H1 (cell line): ENCODE measurements at regions not wholly inside any gene's neighbourhood (a gene's known extent, or its start where the extent isn't known, plus 50 kb on each side); places are given as distances from the start of the nearest gene placed in this dataset.
A peak's percentile ranks its signal among the peaks of the same experiment; 100 is the strongest.

Experiments
- CTCF ChIA-PET: fragments of 300-600 bp; sonication (Branson Sonifier 250); formaldehyde crosslinking; loops from one replicate; lab custom pipeline; 2021; ENCODE audit not compliant: partially characterized antibody; lab: Charles Lee
- POLR2A ChIA-PET: fragments of 300-600 bp; sonication (Branson Sonifier 250); formaldehyde crosslinking; loops from one replicate; lab custom pipeline; 2021; ENCODE audit warnings: inconsistent platforms; ENCODE audit not compliant: partially characterized antibody; lab: Charles Lee
- DNase-seq, 2 experiments: peaks; one replicate each; pipeline versions ENCODE4 v3.0.0 to v3.0.0-alpha.2; 2010 to 2022; ENCODE audit warnings: low spot score in 2 of 2, low read depth in 1 of 2, mixed read lengths in 1 of 2
- FAIRE-seq: peaks from 2 replicates; lab custom pipeline; 2011; peaks lifted over from hg19 to GRCh38; lab: Jason Lieb, UNC
- H2AFZ ChIP-seq: 2 replicates; pipeline ENCODE4 v1.8.1; 2012; ENCODE audit warnings: low read length, inconsistent platforms
- H2AK5ac ChIP-seq: 2 replicates; pipeline ENCODE4 v1.6.1; 2013; ENCODE audit warnings: low read depth, low read length
- H2BK120ac ChIP-seq: replicated peaks from 2 replicates; pipeline ENCODE3; 2013; ENCODE audit warnings: low read depth, low read length, inconsistent platforms
- H2BK12ac ChIP-seq: 2 replicates; pipeline ENCODE4 v1.6.1; 2013; ENCODE audit warnings: low read depth, low read length
- H2BK15ac ChIP-seq: 2 replicates; pipeline ENCODE4 v1.6.1; 2013; ENCODE audit warnings: low read length
- H2BK20ac ChIP-seq: 2 replicates; pipeline ENCODE4 v1.6.1; 2013; ENCODE audit warnings: low read length
- H2BK5ac ChIP-seq: 2 replicates; pipeline ENCODE4 v1.6.1; 2013; ENCODE audit warnings: low read depth, low read length
- H3K14ac ChIP-seq: 2 replicates; pipeline ENCODE4 v1.6.1; 2013; ENCODE audit warnings: inconsistent platforms; ENCODE audit not compliant: insufficient read length
- H3K18ac ChIP-seq: 2 replicates; pipeline ENCODE4 v1.6.1; 2013; ENCODE audit warnings: low read length; ENCODE audit errors: extremely low read depth
- H3K23ac ChIP-seq: 2 replicates; pipeline ENCODE4 v1.6.1; 2013; ENCODE audit warnings: inconsistent platforms; ENCODE audit not compliant: insufficient read length
- H3K23me2 ChIP-seq: 2 replicates; pipeline ENCODE4 v1.6.1; 2013; ENCODE audit warnings: low read depth, low read length
- H3K27ac ChIP-seq: 2 replicates; pipeline ENCODE4 v1.6.1; 2011; ENCODE audit warnings: low read depth, low read length, inconsistent platforms
- H3K27me3 ChIP-seq, 4 experiments: replicated peaks in 1 of 4; 1 replicate in 1 of 4; 2 replicates in 3 of 4; pipeline versions ENCODE4 v1.6.1 to v1.8.1; 2011 to 2013; ENCODE audit warnings: low read length in 3 of 4, mild to moderate bottlenecking in 3 of 4, inconsistent platforms in 2 of 4, mixed read lengths in 2 of 4, moderate library complexity in 1 of 4; ENCODE audit not compliant: control insufficient read depth in 3 of 4, insufficient read depth in 3 of 4; ENCODE audit errors: extremely low read depth in 1 of 4
- H3K36me3 ChIP-seq, 4 experiments: 2 replicates each; pipeline versions ENCODE4 v1.6.1 to v1.8.1; 2011 to 2013; ENCODE audit warnings: mild to moderate bottlenecking in 4 of 4, low read length in 3 of 4, moderate library complexity in 2 of 4, control low read depth in 1 of 4, inconsistent platforms in 1 of 4; ENCODE audit not compliant: insufficient read depth in 4 of 4, control insufficient read depth in 2 of 4
- H3K4ac ChIP-seq: replicated peaks from 2 replicates; pipeline ENCODE3; 2013; ENCODE audit warnings: low read length, low read depth, mixed read lengths, inconsistent platforms; ENCODE audit not compliant: insufficient read length
- H3K4me1 ChIP-seq, 4 experiments: replicated peaks in 1 of 4; 1 replicate in 1 of 4; 2 replicates in 3 of 4; pipeline versions ENCODE4 v1.6.1 to v1.8.1; 2011 to 2013; ENCODE audit warnings: low read length in 3 of 4, inconsistent platforms in 2 of 4, mixed read lengths in 1 of 4; ENCODE audit not compliant: insufficient read depth in 4 of 4, control insufficient read depth in 3 of 4
- H3K4me2 ChIP-seq, 2 experiments: 2 replicates each; pipeline versions ENCODE4 v1.6.1 to v1.8.1; 2011 to 2013; ENCODE audit warnings: low read depth in 2 of 2, low read length in 2 of 2, control low read depth in 1 of 2, inconsistent platforms in 1 of 2, mild to moderate bottlenecking in 1 of 2; ENCODE audit not compliant: insufficient read depth in 1 of 2
- H3K4me3 ChIP-seq, 4 experiments: fragments of 200-600, 300-600 bp in 1 of 4; sonication (generic), shearing (Covaris generic), sonication (Bioruptor Twin) in 1 of 4; 2 replicates each; pipeline versions ENCODE4 v1.5.1 to v1.8.1; 2011 to 2016; ENCODE audit warnings: low read length in 4 of 4, low read depth in 3 of 4, control low read depth in 2 of 4, inconsistent platforms in 2 of 4, mild to moderate bottlenecking in 2 of 4, mixed read lengths in 1 of 4, moderate library complexity in 1 of 4; ENCODE audit not compliant: insufficient read depth in 2 of 4; ENCODE audit errors: extremely low read depth in 1 of 4
- H3K56ac ChIP-seq: replicated peaks from 2 replicates; pipeline ENCODE3; 2013; ENCODE audit warnings: low read depth, mild to moderate bottlenecking, mixed read lengths, low read length, inconsistent platforms; ENCODE audit not compliant: insufficient read length
- H3K79me1 ChIP-seq: 2 replicates; pipeline ENCODE4 v1.6.1; 2013; ENCODE audit warnings: low read depth, low read length, control low read depth
- H3K79me2 ChIP-seq, 2 experiments: 2 replicates each; pipeline versions ENCODE4 v1.6.1 to v1.8.1; 2012 to 2013; ENCODE audit warnings: low read length in 2 of 2, mild to moderate bottlenecking in 2 of 2, inconsistent platforms in 1 of 2; ENCODE audit not compliant: insufficient read depth in 2 of 2, control insufficient read depth in 1 of 2
- H3K9ac ChIP-seq, 4 experiments: replicated peaks in 1 of 4; 1 replicate in 1 of 4; 2 replicates in 3 of 4; pipeline versions ENCODE4 v1.6.1 to v1.8.1; 2011 to 2013; ENCODE audit warnings: low read depth in 3 of 4, low read length in 3 of 4, control low read depth in 2 of 4, mild to moderate bottlenecking in 2 of 4, moderate library complexity in 2 of 4, inconsistent platforms in 1 of 4; ENCODE audit errors: extremely low read depth in 1 of 4
- H3K9me3 ChIP-seq, 2 experiments: 2 replicates each; pipeline versions ENCODE4 v1.6.1 to v1.8.1; 2012 to 2013; ENCODE audit warnings: mild to moderate bottlenecking in 2 of 2, moderate library complexity in 2 of 2, control low read depth in 1 of 2, inconsistent platforms in 1 of 2, low read depth in 1 of 2, low read length in 1 of 2, mixed read lengths in 1 of 2; ENCODE audit not compliant: insufficient read depth in 2 of 2
- H4K20me1 ChIP-seq, 2 experiments: replicated peaks in 1 of 2; 2 replicates each; pipeline versions ENCODE3 to v1.8.1; 2011 to 2013; ENCODE audit warnings: inconsistent platforms in 2 of 2, low read length in 2 of 2, mild to moderate bottlenecking in 1 of 2; ENCODE audit not compliant: insufficient read depth in 2 of 2, control insufficient read depth in 1 of 2
- H4K5ac ChIP-seq: 2 replicates; pipeline ENCODE4 v1.6.1; 2013; ENCODE audit warnings: low read length, low read depth, mixed read lengths, inconsistent platforms; ENCODE audit not compliant: insufficient read length
- H4K8ac ChIP-seq: 2 replicates; pipeline ENCODE4 v1.8.0; 2013; ENCODE audit warnings: mild to moderate bottlenecking, moderate library complexity, low read length, inconsistent platforms; ENCODE audit not compliant: insufficient read depth; ENCODE audit errors: extremely low read depth
- H4K91ac ChIP-seq: replicated peaks from 2 replicates; pipeline ENCODE3; 2013; ENCODE audit warnings: low read length, mixed read lengths, inconsistent platforms; ENCODE audit not compliant: insufficient read length
- BACH1 ChIP-seq: IDR thresholded peaks from 2 replicates; pipeline ENCODE4 v1.6.1; 2012; ENCODE audit warnings: low read length, improper control_type of control experiment
- CTCF ChIP-seq, 3 experiments: IDR thresholded peaks; 1 replicate in 2 of 3; 2 replicates in 1 of 3; pipeline versions ENCODE4 v1.5.1 to v1.6.1; 2011; ENCODE audit warnings: low read length in 3 of 3, mild to moderate bottlenecking in 3 of 3, inconsistent platforms in 2 of 3, low read depth in 1 of 3, moderate library complexity in 1 of 3; ENCODE audit not compliant: insufficient read depth in 1 of 3; ENCODE audit errors: control extremely low read depth in 1 of 3
- HDAC6 ChIP-seq: IDR thresholded peaks from one replicate; pipeline ENCODE4 v1.7.1; 2012; ENCODE audit warnings: low read depth, mild to moderate bottlenecking, inconsistent platforms, low read length, moderate library complexity
- KDM1A ChIP-seq: fragments of 200-600, 300-600 bp; sonication (generic); IDR thresholded peaks from 2 replicates; pipeline ENCODE4 v1.7.1; 2016; ENCODE audit warnings: mild to moderate bottlenecking, low read length, borderline replicate concordance
- POLR2A ChIP-seq, 2 experiments: IDR thresholded peaks; 1 replicate in 1 of 2; 2 replicates in 1 of 2; pipeline ENCODE4 v1.6.1; 2011; ENCODE audit warnings: low read depth in 2 of 2, low read length in 2 of 2, mild to moderate bottlenecking in 2 of 2; ENCODE audit errors: control extremely low read depth in 1 of 2
- RAD21 ChIP-seq, 2 experiments: IDR thresholded peaks in 1 of 2; conservative IDR thresholded peaks in 1 of 2; 2 replicates each; pipeline ENCODE4 v1.6.1; 2011; ENCODE audit warnings: low read depth in 2 of 2, low read length in 2 of 2, improper control_type of control experiment in 1 of 2, inconsistent platforms in 1 of 2, mild to moderate bottlenecking in 1 of 2, moderate library complexity in 1 of 2
- SAP30 ChIP-seq: fragments of 300-600 bp; sonication (generic); IDR thresholded peaks from 2 replicates; pipeline ENCODE4 v1.7.1; 2012; ENCODE audit warnings: low read length, moderate library complexity, mild to moderate bottlenecking, inconsistent platforms; ENCODE audit not compliant: insufficient read depth, insufficient replicate concordance
- SRF ChIP-seq: IDR thresholded peaks from 2 replicates; pipeline ENCODE4 v1.6.1; 2011; ENCODE audit warnings: mild to moderate bottlenecking, low read depth, low read length, moderate library complexity
- TBP ChIP-seq: IDR thresholded peaks from 2 replicates; pipeline ENCODE4 v1.6.1; 2011; ENCODE audit warnings: low read depth, low read length, improper control_type of control experiment
- whole genome bisulfite sequencing, 2 experiments: shearing (Covaris generic) in 1 of 2; methylation state at CpG; one replicate each; pipeline versions ENCODE4 v1.1.6 to v1.1.7; 2013 to 2015; ENCODE audit warnings: low lambda C conversion rate in 2 of 2, mixed read lengths in 2 of 2, inconsistent platforms in 1 of 2, low coverage in 1 of 2, missing lambda C conversion rate in 1 of 2; ENCODE audit not compliant: insufficient replicate concordance in 2 of 2, insufficient coverage in 1 of 2, insufficient read length in 1 of 2; ENCODE audit errors: extremely low coverage in 1 of 2, missing lambda C conversion rate in 1 of 2; 5-methylcytosine and 5-hydroxymethylcytosine counted together

DNA sequence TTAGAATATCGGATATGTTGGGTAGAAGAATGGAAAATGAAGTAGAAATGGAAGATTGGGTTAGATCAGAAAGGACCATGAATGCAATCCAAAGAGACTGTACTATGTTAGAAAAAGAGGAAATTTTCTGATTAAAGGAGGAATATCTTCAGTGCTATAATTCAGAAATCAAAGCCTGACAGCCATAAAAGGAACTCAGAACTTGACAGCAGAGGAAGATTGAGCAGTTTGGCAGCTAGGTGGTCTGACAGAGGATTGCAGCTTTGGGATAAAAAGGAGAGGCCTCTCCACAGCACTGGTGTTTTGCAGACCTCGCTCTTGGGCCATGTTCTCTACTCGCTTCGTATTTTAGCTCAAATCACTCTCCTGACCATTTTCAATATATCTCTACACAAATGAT lies 354.8 kb upstream of the SOX5 start:
- Histone ChIP-seq H2AFZ (no peak overlapping the region), H3K4me2 (no peak overlapping the region), H3K79me1 (no peaks in the 10 kb centered on the region), H3K9ac (no peak overlapping the region), H3K4ac (no peak overlapping the region), H2BK15ac (no peak overlapping the region), H2AK5ac (no peak overlapping the region), H4K5ac (no peak overlapping the region), H3K27me3 (no peaks in the 10 kb centered on the region), H2BK120ac (no peak overlapping the region), H2BK12ac (no peak overlapping the region), H3K4me3 (no peak overlapping the region), H3K14ac (no peak overlapping the region), H3K9me3 (no peaks in the 10 kb centered on the region), H2BK5ac (0 out of 2 replicates have a peak overlapping the region, but pooled peaks have one; percentile 6), H2BK20ac (no peak overlapping the region), H4K20me1 (no peaks in the 10 kb centered on the region), H3K27ac (no peak overlapping the region), H3K56ac (no peak overlapping the region), H3K23me2 (no peaks in the 10 kb centered on the region), H3K23ac (no peak overlapping the region), H3K18ac (no peak overlapping the region), H4K91ac (no peak overlapping the region), H3K36me3 (no peaks in the 10 kb centered on the region), H3K79me2 (no peaks in the 10 kb centered on the region), H3K4me1 (peaks cover 0 to 10% (median 7%) of the 10 kb centered on the region in 4 experiments; a peak in 5 of 7 replicates), H4K8ac (no peak overlapping the region)
- no peak for FAIRE-seq
- ChIA-PET CTCF (no interaction called here), POLR2A (no interaction called here)
- TF ChIP-seq KDM1A (no peak), RAD21 (IDR thresholded peaks at IDR 0.05 in 1 of 2, conservative IDR thresholded peaks at IDR 0.05 in 1 of 2; ENCODE audit: low read depth in 2 of 2, low read length in 2 of 2) (no peak), BACH1 (no peak), SAP30 (no peak), POLR2A (IDR thresholded peaks at IDR 0.05; ENCODE audit: control extremely low read depth in 1 of 2, low read depth in 2 of 2, low read length in 2 of 2) (no peak), HDAC6 (no peak), TBP (no peak), CTCF (IDR thresholded peaks at IDR 0.05; ENCODE audit: control extremely low read depth in 1 of 3, insufficient read depth in 1 of 3, low read depth in 1 of 3, low read length in 3 of 3) (no peak), SRF (no peak)
- 94 to 100% methylated on average over 1 to 4 of the region's 4 CpGs for WGBS, 2 experiments
- no peak for DNase-seq
